ENCODE measurements at regions not wholly inside any gene's neighbourhood (a gene's known extent, or its start where the extent isn't known, plus 50 kb on each side); places are given as distances from the start of the nearest gene placed in this dataset.

DNA sequence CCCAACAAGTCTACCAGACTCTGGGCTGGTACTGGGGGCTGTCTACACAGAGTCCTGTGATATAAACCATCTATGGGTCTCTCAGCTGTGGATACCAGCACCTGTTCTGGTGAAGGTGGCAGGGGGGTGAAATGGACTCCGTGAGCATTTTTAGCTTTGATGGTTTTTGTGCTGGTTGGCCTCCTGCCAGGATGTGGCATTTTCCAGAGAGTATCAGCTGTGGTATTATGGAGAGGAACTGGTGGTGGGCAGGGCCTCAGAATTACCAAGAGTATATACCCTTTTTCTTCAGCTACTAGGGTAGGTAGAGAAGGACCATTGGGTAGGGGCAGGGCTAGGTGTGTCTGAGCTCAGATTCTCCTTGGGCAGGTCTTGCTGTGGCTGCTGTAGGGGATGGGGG is 1920.9 kb upstream of the PCDH20 start:
- Histone ChIP-seq H2AFZ (replicated peaks; ENCODE audit: low read length, poor library complexity) (no peak overlapping the region), H4K5ac (ENCODE audit: low read depth, low read length) (no peak overlapping the region), H4K91ac (ENCODE audit: insufficient read depth, low read depth, low read length) (no peak overlapping the region), H3K14ac (replicated peaks; ENCODE audit: low read depth, low read length) (no peak overlapping the region), H3K56ac (ENCODE audit: extremely low read depth, insufficient read depth, low read length) (no peak overlapping the region), H3K36me3 (ENCODE audit: control insufficient read depth, insufficient read depth, low read length) (no peaks in the 10 kb centered on the region), H2BK120ac (ENCODE audit: low read depth, low read length) (no peak overlapping the region), H2BK5ac (ENCODE audit: low read depth, low read length, poor library complexity, severe bottlenecking) (no peak overlapping the region), H2AK9ac (replicated peaks; ENCODE audit: low read depth, low read length, poor library complexity) (no peak overlapping the region), H3K4me2 (ENCODE audit: low read depth, low read length) (no peak overlapping the region), H2BK15ac (ENCODE audit: low read depth, low read length) (no peak overlapping the region), H3K27me3 (ENCODE audit: control insufficient read depth, insufficient read depth, low read length) (no peaks in the 10 kb centered on the region), H3K9ac (ENCODE audit: low read depth, low read length) (no peak overlapping the region), H3K4me3 (ENCODE audit: insufficient read depth, low read depth, low read length) (no peak overlapping the region), H3K9me1 (ENCODE audit: insufficient read depth, low read length) (no peaks in the 10 kb centered on the region), H3K4ac (ENCODE audit: low read depth, low read length) (no peak overlapping the region), H4K8ac (ENCODE audit: low read depth in 2 of 2, low read length in 2 of 2) (no peak overlapping the region), H2BK20ac (ENCODE audit: low read depth, low read length) (no peak overlapping the region), H4K20me1 (ENCODE audit: insufficient read depth, low read length) (no peaks in the 10 kb centered on the region), H3K4me1 (ENCODE audit: control insufficient read depth, insufficient read depth, low read length) (no peaks in the 10 kb centered on the region), H3K27ac (ENCODE audit: insufficient read depth, low read length) (no peak overlapping the region), H3K18ac (ENCODE audit: low read depth, low read length) (no peak overlapping the region), H2AK5ac (ENCODE audit: low read depth, low read length) (no peak overlapping the region), H3K23ac (ENCODE audit: low read depth, low read length) (no peak overlapping the region), H3K79me1 (ENCODE audit: low read depth in 1 of 2, low read length in 2 of 2) (no peaks in the 10 kb centered on the region), H3K9me3 (ENCODE audit: control insufficient read depth, insufficient read depth, low read length) (no peaks in the 10 kb centered on the region)
- intact Hi-C loops (cut with micrococcal nuclease), result no loop called here
- CTCF ChIA-PET, result no interaction called here
- POLR2A ChIA-PET (ENCODE audit: unreplicated experiment), result no interaction called here
- in situ Hi-C loops (cut with MboI; ENCODE audit: low sequenced_read_pairs), result no loop called here
- whole genome bisulfite sequencing, 2 experiments (ENCODE audit: extremely low coverage in 2 of 2, insufficient read length in 1 of 2), result no CpG with 5 or more reads among the region's 1 CpG
- no TSS peak for BruUV-seq (replicated peaks)
- TF ChIP-seq BHLHE40 (IDR thresholded peaks at IDR 0.05; ENCODE audit: low read depth, low read length) (no peak), RAD21 (IDR thresholded peaks at IDR 0.05; ENCODE audit: low read length) (no peak), CEBPB (IDR thresholded peaks at IDR 0.05; ENCODE audit: low read depth, low read length) (no peak), SMC3 (IDR thresholded peaks at IDR 0.05; ENCODE audit: low read depth, low read length) (no peak), RFX5 (IDR thresholded peaks at IDR 0.05; ENCODE audit: low read depth, low read length) (no peak), FOS (IDR thresholded peaks at IDR 0.05; ENCODE audit: low read depth, low read length) (no peak), MAZ (IDR thresholded peaks at IDR 0.05; ENCODE audit: borderline replicate concordance, low read depth, low read length) (no peak), CHD1 (IDR thresholded peaks at IDR 0.05; ENCODE audit: low read depth, low read length) (no peak), MAFK (IDR thresholded peaks at IDR 0.05; ENCODE audit: low read depth, low read length) (no peak), RCOR1 (IDR thresholded peaks at IDR 0.05; ENCODE audit: insufficient replicate concordance, low read length) (no peak)
- TF ChIP-seq, protein P1, sequence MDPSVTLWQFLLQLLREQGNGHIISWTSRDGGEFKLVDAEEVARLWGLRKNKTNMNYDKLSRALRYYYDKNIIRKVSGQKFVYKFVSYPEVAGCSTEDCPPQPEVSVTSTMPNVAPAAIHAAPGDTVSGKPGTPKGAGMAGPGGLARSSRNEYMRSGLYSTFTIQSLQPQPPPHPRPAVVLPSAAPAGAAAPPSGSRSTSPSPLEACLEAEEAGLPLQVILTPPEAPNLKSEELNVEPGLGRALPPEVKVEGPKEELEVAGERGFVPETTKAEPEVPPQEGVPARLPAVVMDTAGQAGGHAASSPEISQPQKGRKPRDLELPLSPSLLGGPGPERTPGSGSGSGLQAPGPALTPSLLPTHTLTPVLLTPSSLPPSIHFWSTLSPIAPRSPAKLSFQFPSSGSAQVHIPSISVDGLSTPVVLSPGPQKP (IDR thresholded peaks at IDR 0.05; ENCODE audit: borderline replicate concordance, low read depth, low read length), result no peak
- TF ChIP-seq, protein P2, sequence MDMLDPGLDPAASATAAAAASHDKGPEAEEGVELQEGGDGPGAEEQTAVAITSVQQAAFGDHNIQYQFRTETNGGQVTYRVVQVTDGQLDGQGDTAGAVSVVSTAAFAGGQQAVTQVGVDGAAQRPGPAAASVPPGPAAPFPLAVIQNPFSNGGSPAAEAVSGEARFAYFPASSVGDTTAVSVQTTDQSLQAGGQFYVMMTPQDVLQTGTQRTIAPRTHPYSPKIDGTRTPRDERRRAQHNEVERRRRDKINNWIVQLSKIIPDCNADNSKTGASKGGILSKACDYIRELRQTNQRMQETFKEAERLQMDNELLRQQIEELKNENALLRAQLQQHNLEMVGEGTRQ (IDR thresholded peaks at IDR 0.05; ENCODE audit: low read depth, low read length), result no peak
- dilution Hi-C loops (cut with HindIII; ENCODE audit: low sequenced_read_pairs, unreplicated experiment), result no loop called here
- no peak for DNase-seq
- ATAC-seq (ENCODE audit: low read depth), result no peak
